ENCODE measurements at regions not wholly inside any gene's neighbourhood (a gene's known extent, or its start where the extent isn't known, plus 50 kb on each side); places are given as distances from the start of the nearest gene placed in this dataset.

DNA sequence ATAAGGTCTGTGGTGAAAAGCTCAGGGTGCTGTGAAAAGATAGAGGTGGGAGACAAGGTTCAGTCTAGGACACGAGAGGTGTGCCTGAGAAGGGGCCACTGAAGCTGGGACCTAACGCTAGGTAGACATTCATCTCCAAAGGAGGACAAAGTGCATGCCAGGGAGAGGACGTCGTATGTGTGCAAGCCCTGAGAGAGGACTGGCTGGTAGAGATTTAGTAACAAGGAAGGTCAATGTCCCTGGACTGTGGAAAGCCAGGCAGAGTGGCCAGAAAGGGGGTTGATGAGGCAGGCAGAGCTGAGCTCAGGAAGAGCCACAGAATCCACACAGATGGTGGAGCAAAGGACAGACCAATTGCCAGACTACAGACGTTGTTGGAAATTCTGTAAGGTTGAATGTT is 817.6 kb downstream of the CCSER2 start:
- no peak for DNase-seq (ENCODE audit: low spot score)

DNA sequence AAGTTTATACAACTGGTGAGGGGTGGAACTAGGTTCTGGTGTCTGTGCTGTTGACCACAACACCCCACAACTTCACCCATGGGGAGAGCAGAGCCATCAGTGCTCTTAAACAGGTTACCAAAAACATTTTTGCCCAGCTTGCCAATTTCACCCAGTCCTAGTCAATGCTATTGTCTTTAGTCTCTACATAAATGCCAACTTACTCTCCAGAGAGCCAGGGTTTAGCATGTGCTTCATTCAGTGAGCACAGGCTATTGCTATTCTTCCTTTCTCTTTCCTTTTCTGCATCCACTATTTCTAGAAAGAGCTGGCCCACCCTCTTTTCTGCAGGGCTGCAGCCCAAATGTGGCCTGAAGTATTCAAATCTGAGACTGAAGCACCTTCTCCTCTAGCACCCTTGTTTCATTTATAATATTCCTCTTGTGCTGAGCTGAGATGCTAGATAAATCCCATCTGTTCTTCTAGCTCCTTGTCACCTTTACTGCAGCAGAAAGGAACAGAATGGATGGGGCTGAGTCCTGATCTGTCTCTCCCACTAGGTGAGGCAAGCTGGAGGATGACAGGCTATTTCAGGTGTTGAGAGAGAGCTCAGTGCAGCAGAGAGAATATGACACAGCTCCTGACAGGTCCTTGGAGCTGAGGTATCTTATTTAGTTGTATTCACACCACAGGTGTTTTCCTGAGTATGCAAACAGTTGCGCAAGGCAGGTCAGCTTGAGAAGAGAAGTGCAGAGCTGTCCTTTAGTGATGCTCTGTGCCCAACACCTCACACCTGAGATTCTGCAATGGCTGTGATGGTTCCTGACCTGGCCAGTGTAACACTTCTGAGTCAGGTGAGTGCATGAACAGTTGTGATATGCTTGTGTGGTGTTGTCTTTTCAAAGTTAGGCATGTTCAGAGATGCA is 819.2 kb downstream of the CCSER2 start:
- no peak for DNase-seq (ENCODE audit: low spot score)

DNA sequence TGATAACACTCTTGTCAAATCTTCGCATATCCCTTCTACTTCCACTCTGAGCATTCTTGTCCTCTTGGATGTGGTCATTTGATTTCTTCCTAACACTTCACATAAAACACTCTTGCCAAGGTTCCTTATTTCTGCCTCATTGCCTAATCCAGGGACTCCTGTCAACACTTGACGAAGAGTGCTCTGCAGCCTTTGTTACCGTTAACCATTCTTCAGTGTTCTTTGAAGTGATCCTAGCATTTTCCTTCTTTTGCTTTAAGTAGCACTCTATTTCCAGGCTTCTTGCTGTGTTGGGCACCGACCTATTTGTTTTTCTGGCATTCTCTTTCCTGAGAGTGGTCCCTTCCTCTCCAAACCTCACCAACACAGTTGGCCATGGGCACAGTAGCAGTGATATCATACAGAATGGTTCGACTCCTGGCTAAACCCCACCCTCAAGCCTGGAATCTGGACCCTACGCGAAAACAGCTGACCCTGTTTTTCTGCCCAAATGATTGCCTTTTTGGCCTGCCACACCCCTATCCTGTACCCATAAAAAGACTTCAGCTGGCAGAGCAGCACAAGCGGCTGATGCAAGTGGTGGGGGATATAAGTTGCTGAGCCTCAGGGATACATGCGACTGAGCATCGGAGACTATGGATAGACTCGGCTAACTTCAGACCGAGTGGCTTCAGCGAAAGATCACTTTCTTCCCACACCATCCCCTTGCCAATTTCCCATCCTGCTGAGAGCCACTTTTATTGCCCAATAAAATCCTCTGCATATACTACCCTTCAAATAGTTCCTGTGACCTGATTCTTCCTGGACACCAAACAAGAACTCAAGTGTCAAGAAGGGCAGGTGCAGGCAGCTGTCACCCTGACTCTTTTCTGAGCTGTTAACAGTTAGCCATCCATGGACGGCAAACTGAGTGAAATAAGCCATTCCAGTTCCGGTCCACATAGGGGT is 820.6 kb downstream of the CCSER2 start:
- no peak for DNase-seq (ENCODE audit: low spot score)

DNA sequence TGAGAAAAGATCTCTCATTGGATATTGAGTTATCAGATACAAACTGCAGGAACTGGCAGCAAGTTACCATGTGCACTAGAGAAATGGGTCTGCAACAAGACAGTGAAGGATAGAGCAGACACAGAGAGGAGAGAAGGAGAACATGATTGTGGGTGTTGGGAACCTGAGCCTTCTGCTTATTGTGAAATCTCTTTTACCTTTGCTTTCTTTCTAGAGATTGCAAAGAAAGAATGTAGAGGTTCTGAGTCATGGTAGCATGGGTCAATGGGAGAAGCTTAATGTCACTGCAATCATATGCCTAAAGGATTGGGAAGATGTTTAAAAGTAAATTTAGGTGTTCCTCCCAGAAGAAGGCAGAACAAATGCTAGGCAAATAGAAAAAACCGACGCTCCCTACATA is 821.4 kb downstream of the CCSER2 start:
- no peak for DNase-seq (ENCODE audit: low spot score)

DNA sequence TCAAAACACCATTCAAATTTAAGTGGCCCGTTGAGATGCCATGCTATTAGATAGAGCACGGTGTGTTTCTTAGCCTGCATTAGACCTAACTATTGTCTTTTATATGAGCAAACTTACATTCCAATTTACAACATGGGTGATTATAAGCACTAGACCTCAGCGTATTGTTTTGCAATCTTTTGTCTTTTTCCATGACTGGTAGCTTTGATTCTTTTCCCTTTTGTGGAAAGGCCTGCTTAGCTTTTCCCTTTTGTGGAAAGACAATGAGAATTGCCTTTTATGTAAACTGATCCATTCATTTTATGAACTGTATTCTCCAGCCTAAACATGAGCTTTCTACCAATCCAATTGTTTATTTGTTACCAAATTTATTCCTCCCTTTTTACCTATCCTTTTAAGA is 823.1 kb downstream of the CCSER2 start:
- no peak for DNase-seq (ENCODE audit: low spot score)

DNA sequence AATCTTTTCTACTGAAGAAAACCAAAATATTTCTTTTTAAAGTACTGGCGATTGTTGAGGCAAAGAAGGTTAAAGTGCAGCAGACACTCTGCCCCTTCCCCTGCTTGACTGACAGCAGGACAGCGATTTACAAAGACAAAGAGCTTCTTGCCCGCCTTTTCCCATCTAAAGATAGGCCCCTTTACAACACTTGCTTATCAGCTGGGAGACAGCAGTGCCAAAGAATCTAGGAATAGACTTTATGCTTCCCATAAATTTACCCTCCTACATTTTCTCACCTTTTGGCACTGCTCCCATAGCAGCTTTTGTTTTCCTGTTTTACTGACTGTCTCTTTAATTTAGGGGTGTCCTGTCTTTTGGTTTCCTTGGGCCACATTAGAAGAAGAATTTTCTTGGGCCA is 824.1 kb downstream of the CCSER2 start:
- no peak for DNase-seq (ENCODE audit: low spot score)

DNA sequence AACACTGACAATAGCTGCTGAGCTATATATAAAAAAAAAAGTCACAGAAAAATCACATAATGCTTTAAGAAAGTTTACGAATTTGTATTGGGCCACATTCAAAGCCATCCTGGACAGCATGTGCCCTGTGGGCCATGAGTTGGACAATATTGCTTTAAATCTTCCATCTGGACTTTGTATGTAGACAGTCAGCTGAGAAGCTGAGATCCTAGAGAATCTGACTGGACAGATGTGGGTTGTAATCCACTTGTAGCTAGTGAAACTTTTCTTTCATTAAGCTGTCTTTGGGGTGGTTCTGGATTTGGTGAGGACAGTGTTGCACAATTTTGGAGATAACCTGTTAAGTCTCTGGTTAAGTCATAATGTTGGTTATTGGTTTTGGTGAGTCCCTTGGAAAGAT is 824.5 kb downstream of the CCSER2 start:
- no peak for DNase-seq (ENCODE audit: low spot score)

DNA sequence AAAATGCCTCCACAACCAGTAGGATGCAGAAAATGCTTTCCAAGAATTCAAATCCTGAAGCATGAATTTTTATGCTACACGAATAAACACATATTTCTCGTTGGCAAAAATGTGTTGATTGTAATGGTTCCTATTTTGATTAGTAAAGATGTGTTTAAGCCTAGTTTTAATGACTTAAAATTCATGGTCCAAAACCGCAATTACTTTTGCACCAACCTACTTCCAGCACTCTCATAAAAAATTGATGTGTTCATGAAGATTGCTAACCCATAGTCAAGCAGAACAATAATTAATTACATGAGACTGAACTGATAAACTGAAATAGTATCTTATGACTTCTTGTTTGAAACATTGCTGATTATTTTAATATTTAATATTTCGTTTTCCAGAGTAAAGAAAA is 828.8 kb downstream of the CCSER2 start:
- no peak for DNase-seq (ENCODE audit: low spot score)

DNA sequence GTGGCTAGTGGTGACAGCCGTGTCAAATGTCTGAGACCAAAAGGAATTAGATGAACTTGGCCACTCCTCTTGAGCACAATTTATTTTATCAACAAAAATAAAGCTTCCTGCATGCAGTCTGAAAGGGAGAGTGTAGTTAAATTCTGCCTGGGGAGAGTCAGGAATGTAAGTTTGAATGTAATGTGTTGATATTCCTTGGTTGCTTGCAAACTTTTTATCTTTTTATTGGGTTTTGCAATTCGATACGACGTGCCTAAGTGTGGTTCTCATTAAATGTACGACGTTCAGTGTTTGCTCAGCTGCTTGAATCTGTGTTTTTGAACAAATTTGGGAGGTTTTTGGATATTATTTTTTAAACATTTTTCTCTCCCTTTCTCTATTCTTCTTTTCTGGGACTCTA is 839.9 kb downstream of the CCSER2 start:
- no peak for DNase-seq (ENCODE audit: low spot score)

DNA sequence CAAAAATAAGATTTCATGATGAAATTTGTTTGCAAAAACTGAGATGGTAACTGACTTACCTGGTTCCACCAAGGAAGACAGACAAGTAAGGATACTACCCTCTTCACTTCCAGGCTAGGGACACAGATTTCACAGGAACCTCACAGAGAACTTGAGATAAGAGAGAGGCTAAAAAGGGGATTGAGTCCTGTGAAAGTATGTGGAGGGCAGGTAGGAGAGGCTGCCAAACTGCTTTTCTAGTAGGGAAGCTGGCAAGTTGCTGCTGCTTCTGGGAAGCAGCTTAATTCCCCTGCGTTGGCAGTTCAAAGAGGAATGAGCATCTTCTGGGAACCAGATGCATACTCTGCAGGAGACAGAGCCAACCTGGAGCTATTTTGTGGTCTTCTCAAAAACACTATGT is 841.6 kb downstream of the CCSER2 start:
- DNase-seq (ENCODE audit: low spot score), result no peak

DNA sequence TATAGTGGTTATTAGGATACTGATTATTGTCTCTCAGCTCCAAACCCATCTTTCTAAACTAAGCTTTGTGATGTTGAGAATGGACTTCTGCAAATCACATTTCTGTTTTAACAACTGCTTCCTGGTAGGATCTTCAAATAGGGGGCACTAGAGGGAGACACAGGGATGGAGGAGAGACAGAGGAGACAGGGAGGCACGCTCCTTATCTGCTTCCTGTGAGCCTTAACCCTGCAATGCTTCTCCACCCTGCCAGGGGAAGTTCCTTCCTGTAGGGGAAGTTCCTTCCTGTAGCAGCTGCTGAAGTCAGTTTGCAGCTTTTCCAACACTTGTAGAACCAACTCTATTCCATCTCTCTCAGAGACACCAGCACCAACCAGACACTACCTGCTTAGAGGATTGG is 847.2 kb downstream of the CCSER2 start:
- DNase-seq (ENCODE audit: low spot score), result no peak

DNA sequence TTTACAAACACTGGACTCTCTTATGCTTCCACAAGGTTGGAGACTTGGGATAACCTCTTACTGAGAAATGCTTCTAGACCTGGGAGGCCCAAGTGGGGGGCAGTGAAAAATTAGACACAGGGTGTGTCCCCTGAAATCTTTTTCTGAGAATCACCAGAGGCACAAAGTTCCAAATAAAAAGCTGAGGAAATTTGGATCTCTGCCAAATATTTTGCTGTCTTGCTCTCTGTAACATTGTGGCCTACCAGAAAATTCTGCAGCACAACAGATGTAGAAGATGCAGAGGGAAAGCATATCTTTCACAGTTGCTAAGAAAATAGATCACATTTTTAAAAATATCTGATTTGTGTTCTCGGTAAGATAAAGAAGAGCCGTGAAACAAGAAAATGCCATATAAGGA is 849.4 kb downstream of the CCSER2 start:
- DNase-seq (ENCODE audit: low spot score), result no peak

DNA sequence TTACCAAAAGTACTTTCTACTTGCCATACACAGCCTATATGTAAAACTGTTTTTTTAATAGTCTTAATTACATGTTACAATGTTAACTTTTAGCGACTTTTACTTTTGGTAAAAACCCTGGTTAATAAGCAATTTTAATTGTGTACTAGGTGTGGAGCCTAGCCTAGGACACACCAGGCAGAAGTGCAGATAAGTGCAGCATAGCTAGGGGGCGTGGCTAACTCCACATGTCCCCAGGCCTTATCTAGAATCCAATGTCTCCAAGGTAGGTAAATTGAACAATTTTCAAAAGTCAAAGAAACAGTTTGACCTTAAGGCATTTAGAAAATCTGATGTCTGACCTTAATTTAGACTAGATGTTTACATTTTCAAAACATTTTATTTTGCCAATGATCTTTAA is 858.7 kb downstream of the CCSER2 start:
- DNase-seq (ENCODE audit: low spot score), result no peak

DNA sequence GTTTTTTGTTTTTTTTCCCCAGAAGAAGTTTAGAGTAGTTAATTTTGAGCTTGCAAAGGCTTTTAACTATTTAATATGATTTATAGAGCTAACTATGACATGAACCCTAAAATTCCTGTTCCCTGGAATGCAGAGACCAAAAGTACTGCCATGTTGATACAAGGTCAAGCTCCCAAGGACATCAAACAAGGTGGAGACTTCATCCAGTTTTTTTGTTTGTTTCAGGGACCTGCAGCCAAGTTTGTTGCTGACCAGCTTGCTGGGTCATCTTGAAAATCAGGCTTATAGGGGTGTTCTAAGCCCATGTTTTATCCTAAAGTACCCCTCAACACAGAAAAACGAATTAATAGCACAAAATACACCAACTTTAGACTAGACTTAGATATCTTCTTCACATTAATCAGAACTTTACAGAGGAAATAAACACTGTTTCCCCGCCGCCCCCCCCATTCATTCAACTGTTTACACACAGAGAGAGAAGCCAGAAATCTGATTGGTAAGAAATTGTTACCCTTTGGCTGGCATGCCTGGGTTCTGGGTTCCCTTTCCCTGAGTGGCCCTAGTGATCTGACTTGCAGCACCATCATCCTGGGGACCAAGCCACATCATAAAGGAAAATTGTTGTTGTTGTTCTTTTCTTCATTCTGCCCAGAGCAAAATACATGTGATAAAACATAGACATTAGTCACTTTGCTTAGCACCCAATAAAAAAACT is 860.5 kb downstream of the CCSER2 start:
- DNase-seq (ENCODE audit: low spot score), result no peak

DNA sequence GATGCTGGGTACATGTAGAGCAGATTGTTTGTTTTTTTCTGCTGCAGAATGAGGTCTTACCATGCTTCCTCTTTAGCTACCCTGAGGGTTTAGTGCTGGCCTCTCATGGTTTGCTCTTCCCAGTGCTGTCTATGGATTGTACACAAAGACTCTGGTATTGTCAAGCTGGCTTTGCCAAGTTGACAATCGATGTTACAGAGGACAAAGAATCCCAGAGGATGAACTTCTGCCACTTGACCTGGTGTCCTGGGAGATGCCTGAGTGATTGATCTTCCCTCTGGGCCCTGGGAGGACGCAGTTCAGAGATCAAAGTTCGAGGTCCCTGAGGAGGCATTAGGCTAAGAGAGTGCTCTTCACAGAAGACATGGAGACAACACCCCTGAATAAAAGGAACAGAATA is 865.4 kb downstream of the CCSER2 start:
- no peak for DNase-seq (ENCODE audit: low spot score)

DNA sequence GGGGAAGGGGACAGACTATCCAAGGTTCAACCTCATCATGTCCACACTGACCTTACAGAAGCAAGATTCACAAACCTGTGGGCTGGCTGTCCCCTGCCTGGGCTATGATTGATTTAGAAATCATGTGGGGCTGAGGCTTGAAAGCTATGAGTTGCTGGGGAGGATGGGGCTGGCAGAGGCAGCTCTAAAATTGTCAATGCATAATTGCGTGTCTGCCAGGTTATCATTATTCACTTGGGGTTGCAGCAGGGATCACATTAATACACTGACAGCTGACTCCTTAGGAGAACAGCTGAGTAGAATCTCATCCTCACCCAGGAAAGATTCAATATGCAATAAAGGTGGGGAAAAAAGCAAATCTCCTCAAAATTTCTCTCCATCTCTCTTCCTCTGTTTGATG is 866.3 kb downstream of the CCSER2 start:
- no peak for DNase-seq (ENCODE audit: low spot score)

DNA sequence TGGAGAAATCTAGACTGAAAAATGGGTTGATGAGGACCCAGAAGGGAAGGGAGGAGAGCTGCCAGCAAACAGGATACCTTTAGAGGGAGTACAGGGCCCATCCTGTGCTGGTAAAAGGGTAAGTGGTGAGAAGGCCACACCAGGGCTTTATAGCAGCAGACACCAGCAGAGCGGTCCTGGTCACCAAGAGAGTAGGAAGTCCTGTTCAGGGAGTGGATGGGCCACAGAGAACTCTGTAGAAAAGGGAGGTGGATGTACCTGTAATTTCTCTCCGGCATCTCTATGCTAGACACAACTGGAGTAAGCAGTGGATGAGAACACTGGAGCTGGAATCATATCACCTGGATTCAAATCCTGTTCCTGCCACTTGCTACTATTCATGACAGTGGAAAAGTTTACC is 867.2 kb downstream of the CCSER2 start:
- no peak for DNase-seq (ENCODE audit: low spot score)

DNA sequence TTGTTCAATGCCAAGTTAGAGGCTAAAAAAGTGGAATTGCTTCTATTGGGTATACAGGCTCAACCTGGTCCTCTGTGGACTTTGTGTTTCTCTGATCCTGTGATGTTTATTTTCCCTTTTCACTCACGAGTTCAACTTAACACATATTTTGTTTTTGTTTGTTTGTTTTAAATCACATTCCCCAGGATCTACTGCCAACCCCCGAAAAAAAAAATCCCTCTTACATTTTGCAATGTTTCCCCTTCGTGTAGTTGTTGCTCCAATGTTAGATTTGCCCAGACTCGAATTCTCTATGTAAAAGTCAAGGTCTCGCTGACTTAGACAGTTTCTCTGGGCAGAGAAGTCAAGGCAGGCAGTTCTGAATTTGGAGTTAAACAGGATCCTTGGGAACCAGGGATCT is 876.4 kb downstream of the CCSER2 start:
- no peak for DNase-seq (ENCODE audit: low spot score)

DNA sequence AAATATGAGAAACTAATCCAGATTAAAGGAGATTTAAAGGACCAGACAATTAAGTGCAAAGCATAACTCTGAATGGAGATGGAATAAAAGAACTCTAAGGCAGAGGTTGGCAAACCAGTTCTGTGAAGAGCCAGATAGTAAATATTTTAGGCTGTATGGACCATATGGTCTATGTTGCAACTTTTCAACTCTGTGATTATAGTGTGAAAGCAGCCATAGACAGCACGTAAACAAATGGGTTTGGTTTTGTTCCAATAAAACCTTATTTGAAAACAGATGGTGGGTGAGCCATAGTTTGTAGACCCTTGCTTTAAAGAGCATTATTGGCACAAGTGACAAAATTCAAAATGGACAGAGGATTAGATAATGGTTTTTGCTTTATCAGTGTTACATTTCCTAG is 884.1 kb downstream of the CCSER2 start:
- no peak for DNase-seq (ENCODE audit: low spot score)

DNA sequence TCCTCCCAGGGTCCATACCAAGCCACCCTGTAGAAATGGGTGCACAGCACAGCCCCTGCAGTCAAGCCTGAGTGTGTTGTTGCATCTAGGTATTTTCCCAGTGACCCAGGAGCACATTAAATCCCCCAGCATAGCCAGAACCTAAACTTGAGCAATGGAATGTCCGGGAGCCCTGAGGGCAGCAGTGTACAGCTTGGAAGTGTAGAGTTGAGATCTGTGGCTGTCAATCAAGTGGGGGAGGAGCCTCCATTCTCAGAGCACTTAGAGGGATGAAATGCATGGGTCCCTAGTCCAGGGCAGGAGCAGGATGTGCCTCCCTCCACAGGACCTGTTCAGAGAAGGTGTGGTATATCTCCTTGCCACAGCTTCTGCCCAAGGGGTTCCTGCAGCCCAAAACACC is 885.1 kb downstream of the CCSER2 start:
- no peak for DNase-seq (ENCODE audit: low spot score)

DNA sequence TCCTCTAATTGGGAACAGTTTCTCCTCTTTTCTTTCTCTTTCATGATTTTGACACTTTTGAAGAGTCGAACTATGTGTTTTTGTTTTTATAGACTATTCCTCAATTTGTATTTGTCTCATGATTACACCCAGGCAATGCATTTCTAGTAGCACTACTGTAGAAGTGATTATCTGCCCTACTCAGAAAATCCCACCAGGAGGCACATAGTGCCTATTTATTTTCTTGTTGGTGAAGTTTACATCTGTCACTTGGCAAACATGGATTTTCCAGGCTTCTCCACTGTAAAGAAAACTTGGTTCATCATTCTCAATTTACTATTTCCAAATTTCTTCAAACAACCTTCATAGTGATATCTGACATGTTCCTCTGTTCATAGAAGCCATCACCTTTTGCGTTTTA is 893.9 kb downstream of the CCSER2 start:
- no peak for DNase-seq (ENCODE audit: low spot score)

DNA sequence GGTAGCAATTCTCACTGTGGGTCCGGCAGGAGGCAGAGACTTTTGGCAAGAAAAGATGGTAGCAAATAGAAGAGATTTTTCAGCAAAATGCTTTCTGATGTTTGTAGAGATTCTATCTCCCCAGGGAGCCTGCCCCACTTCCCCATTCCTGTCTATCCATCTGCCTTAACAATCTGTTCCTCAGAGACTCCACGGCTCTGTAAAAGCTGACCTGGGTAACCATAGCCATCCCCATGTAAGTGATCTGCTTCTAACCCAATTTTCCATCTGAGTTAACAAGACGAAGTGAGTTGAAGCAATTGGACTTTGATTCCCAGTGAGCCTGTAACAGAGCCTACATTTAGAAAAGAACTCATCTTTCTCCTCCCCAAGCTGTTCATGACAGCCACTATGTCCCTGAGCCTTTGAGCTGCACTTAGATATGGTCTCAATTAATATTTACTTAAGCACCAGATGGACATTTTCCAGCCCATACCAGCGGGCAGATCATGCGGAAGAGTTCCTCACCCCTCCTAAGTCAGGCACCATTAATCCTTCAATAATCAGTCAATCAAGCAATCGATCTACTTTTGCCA is 896.1 kb downstream of the CCSER2 start:
- no peak for DNase-seq (ENCODE audit: low spot score)

Data from AG08395 (cell line).